ENCODE measurements at regions not wholly inside any gene's neighbourhood (a gene's known extent, or its start where the extent isn't known, plus 50 kb on each side); places are given as distances from the start of the nearest gene placed in this dataset.

GRCh38 chr4:96097040-96097607, 257.2 kb downstream of the PDHA2 start:
- no peak for TF ChIP-seq CTCF (conservative IDR thresholded peaks at IDR 0.05; ENCODE audit: low read length)
- no peak for TF ChIP-seq EZH2phosphoT487 (IDR thresholded peaks at IDR 0.05; ENCODE audit: borderline replicate concordance, low read depth, low read length)

Measured in OCI-LY7 (cell line).